A673 (cell line): ENCODE measurements at regions not wholly inside any gene's neighbourhood (a gene's known extent, or its start where the extent isn't known, plus 50 kb on each side); places are given as distances from the start of the nearest gene placed in this dataset.

Experiments
- CTCF ChIP-seq: fragments of 300-800, 200-600 bp; sonication (generic); conservative IDR thresholded peaks from 2 replicates; pipeline ENCODE4 v1.5.1; 2017; ENCODE audit warnings: low read depth, mild to moderate bottlenecking, antibody characterized with exemption, low read length, moderate library complexity, mixed read lengths
- EZH2 ChIP-seq: fragments of 200-600 bp; sonication (generic); IDR thresholded peaks from 2 replicates; pipeline ENCODE4 v1.6.1; 2017; ENCODE audit warnings: borderline replicate concordance, low read depth, mild to moderate bottlenecking, mixed read lengths, antibody characterized with exemption, low read length; ENCODE audit not compliant: poor library complexity, severe bottlenecking

- TF ChIP-seq CTCF = no peak
- no peak for TF ChIP-seq EZH2
Observed at GRCh38 chr6:122207061-122207460, 192.4 kb upstream of the HSF2 start.
